ENCODE measurements at regions not wholly inside any gene's neighbourhood (a gene's known extent, or its start where the extent isn't known, plus 50 kb on each side); places are given as distances from the start of the nearest gene placed in this dataset.

DNA sequence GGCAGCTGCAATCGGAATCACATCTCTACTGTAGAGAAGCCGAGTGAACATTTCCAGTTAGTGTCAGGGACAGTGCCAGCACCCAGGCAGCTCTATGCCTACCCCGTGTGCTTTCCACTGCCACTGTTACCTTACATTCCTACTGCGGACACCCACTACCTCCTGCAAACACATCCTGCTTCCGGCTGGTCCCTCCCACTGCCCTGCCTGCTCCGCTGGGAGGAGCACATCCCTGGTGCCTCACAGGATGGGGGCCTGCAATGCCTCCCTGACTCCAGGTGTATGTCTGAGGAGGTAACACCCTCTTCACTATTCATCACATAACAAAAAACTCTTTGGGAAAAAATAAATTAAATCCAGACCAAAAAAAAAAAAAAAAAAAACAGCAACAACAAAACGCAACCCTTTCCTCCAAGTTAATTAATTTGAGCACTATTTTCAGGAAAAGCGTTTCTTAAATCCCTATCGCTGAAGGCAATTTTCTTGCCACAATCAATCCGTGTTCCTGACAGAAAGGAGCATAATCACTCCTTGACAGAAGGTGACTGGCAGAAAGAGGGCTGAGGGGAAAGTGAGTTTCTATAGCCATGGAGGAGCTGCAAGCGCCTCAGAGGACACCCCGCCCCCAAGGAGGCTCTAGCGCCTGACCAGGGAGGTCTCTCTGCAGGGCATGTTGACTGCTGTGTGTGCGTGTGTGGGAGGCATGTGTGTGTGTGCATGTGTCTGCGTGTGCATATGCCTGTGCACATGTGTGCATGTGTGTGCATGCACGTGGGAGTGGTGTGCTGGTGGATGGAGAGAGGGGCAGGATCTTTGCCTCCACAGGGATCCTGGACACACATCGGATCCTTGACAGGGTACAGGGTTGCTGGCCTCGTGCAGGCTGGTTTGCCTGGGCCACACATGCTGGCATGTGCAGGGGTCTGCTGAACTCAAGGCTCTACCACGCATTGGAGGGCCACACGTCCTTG is 134.8 kb upstream of the NTM start:
- Histone ChIP-seq H3K79me2 (ENCODE audit: control insufficient read depth, insufficient read depth, low read length) (no peaks in the 10 kb centered on the region), H2AFZ (ENCODE audit: low read depth, low read length) (no peak overlapping the region), H3K27me3 (ENCODE audit: control insufficient read depth in 2 of 2, insufficient read depth in 2 of 2, low read length in 2 of 2) (peaks cover 0 to 5% of the 10 kb centered on the region in 2 experiments; a peak in 1 of 5 replicates), H3K9me3 (replicated peaks; ENCODE audit: control insufficient read depth, insufficient read depth, low read depth, low read length) (no peaks in the 10 kb centered on the region), H3K9me1 (ENCODE audit: control insufficient read depth, insufficient read depth, low read length) (no peaks in the 10 kb centered on the region), H3K4me3 (no peak overlapping the region), H3K4me2 (ENCODE audit: insufficient read depth, low read length) (no peak overlapping the region), H4K20me1 (replicated peaks; ENCODE audit: control insufficient read depth, insufficient read depth, low read length) (no peaks in the 10 kb centered on the region), H3K27ac (ENCODE audit: extremely low read depth, low read depth, low read length) (no peak overlapping the region), H3K4me1 (replicated peaks in 1 of 2; ENCODE audit: control insufficient read depth in 2 of 2, insufficient read depth in 2 of 2, low read length in 2 of 2) (no peaks in the 10 kb centered on the region), H3K9ac (ENCODE audit: insufficient read depth in 1 of 2, low read depth in 2 of 2, low read length in 2 of 2) (no peak overlapping the region), H3K36me3 (ENCODE audit: control insufficient read depth, insufficient read depth, low read length) (no peaks in the 10 kb centered on the region)
- CTCF ChIA-PET (ENCODE audit: low intra/inter-chr PET ratio): no interaction called here
- in situ Hi-C loops (cut with MboI) (no loop called here), intact Hi-C loops (cut with micrococcal nuclease) (no loop called here)
- no TSS peak for BruUV-seq (replicated peaks)
- TF ChIP-seq BRD9 (IDR thresholded peaks at IDR 0.05; ENCODE audit: low read depth, partially characterized antibody): no peak
- no peak for TF ChIP-seq HNRNPL (IDR thresholded peaks at IDR 0.05; ENCODE audit: low read depth, low read length)
- no peak for TF ChIP-seq DMBX1 (CRISPR knock-in tag; IDR thresholded peaks at IDR 0.05; ENCODE audit: borderline replicate concordance)
- TF ChIP-seq ZFP1 (CRISPR knock-in tag; IDR thresholded peaks at IDR 0.05): no peak
- no peak for TF ChIP-seq TAF1 (IDR thresholded peaks at IDR 0.05; ENCODE audit: control insufficient read depth, extremely low read depth, insufficient read depth, low read length, severe bottlenecking)
- no peak for TF ChIP-seq SRF (CRISPR knock-in tag; IDR thresholded peaks at IDR 0.05)
- TF ChIP-seq HES1 (IDR thresholded peaks at IDR 0.05; ENCODE audit: low read depth): no peak
- TF ChIP-seq CHD4 (IDR thresholded peaks at IDR 0.05; ENCODE audit: insufficient read depth, insufficient replicate concordance, low read depth, low read length, poor library complexity, severe bottlenecking): no peak
- no peak for TF ChIP-seq KDM2B (CRISPR knock-in tag; IDR thresholded peaks at IDR 0.05)
- no peak for TF ChIP-seq ZNF280A (IDR thresholded peaks at IDR 0.05; ENCODE audit: low read depth, partially characterized antibody)
- TF ChIP-seq, protein P1, sequence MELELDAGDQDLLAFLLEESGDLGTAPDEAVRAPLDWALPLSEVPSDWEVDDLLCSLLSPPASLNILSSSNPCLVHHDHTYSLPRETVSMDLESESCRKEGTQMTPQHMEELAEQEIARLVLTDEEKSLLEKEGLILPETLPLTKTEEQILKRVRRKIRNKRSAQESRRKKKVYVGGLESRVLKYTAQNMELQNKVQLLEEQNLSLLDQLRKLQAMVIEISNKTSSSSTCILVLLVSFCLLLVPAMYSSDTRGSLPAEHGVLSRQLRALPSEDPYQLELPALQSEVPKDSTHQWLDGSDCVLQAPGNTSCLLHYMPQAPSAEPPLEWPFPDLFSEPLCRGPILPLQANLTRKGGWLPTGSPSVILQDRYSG (tag; conservative IDR thresholded peaks at IDR 0.05; ENCODE audit: low read depth): no peak
- TF ChIP-seq, protein P2, sequence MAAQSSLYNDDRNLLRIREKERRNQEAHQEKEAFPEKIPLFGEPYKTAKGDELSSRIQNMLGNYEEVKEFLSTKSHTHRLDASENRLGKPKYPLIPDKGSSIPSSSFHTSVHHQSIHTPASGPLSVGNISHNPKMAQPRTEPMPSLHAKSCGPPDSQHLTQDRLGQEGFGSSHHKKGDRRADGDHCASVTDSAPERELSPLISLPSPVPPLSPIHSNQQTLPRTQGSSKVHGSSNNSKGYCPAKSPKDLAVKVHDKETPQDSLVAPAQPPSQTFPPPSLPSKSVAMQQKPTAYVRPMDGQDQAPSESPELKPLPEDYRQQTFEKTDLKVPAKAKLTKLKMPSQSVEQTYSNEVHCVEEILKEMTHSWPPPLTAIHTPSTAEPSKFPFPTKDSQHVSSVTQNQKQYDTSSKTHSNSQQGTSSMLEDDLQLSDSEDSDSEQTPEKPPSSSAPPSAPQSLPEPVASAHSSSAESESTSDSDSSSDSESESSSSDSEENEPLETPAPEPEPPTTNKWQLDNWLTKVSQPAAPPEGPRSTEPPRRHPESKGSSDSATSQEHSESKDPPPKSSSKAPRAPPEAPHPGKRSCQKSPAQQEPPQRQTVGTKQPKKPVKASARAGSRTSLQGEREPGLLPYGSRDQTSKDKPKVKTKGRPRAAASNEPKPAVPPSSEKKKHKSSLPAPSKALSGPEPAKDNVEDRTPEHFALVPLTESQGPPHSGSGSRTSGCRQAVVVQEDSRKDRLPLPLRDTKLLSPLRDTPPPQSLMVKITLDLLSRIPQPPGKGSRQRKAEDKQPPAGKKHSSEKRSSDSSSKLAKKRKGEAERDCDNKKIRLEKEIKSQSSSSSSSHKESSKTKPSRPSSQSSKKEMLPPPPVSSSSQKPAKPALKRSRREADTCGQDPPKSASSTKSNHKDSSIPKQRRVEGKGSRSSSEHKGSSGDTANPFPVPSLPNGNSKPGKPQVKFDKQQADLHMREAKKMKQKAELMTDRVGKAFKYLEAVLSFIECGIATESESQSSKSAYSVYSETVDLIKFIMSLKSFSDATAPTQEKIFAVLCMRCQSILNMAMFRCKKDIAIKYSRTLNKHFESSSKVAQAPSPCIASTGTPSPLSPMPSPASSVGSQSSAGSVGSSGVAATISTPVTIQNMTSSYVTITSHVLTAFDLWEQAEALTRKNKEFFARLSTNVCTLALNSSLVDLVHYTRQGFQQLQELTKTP (IDR thresholded peaks at IDR 0.05; ENCODE audit: low read depth in 1 of 2, partially characterized antibody in 2 of 2): no peak
- ATAC-seq (no peak), FAIRE-seq (no peak), DNase-seq (ENCODE audit: extremely low read depth in 1 of 4, low spot score in 3 of 4) (no peak)
- POLR2A ChIA-PET: interaction anchor here (0.6 to 0.9 kb wide), 2 partner anchors 9 to 13 kb away, joined by 3 read pairs; no protein-coding TSS in a partner anchor
- WGBS (ENCODE audit: insufficient coverage, low coverage, missing lambda C conversion rate): under 1% methylated on average over 19 of the region's 20 CpGs

All from K562 (cell line).